Duodenal mucosa (tissue), 2 donors: ENCODE measurements at regions not wholly inside any gene's neighbourhood (a gene's known extent, or its start where the extent isn't known, plus 50 kb on each side); places are given as distances from the start of the nearest gene placed in this dataset.
"Not testable (repeated sequence)": the region's sequence is repeated elsewhere in the genome, so short reads cannot be mapped to it uniquely, and the experiment has no call there.

Experiments used
- H3K27ac ChIP-seq: one replicate; pipeline ENCODE4 v1.7.0; 2013; ENCODE audit warnings: low read depth, low read length
- H3K27me3 ChIP-seq, 2 donors: one replicate each; pipeline ENCODE4 v1.7.0; 2013; ENCODE audit warnings: low read length in 2 of 2, control low read depth in 1 of 2; ENCODE audit not compliant: insufficient read depth in 2 of 2, control insufficient read depth in 1 of 2
- H3K36me3 ChIP-seq, 2 donors: one replicate each; pipeline ENCODE4 v1.7.0; 2013; ENCODE audit warnings: low read length in 2 of 2, control low read depth in 1 of 2; ENCODE audit not compliant: insufficient read depth in 2 of 2, control insufficient read depth in 1 of 2
- H3K4me1 ChIP-seq, 2 donors: one replicate each; pipeline ENCODE4 v1.7.0; 2013; ENCODE audit warnings: low read length in 2 of 2, control low read depth in 1 of 2; ENCODE audit not compliant: insufficient read depth in 2 of 2, control insufficient read depth in 1 of 2
- H3K4me3 ChIP-seq, 2 donors: one replicate each; pipeline ENCODE4 v1.7.0; 2013; ENCODE audit warnings: low read length in 2 of 2, low read depth in 1 of 2
- H3K9ac ChIP-seq, 2 donors: one replicate each; pipeline ENCODE4 v1.7.0; 2013; ENCODE audit warnings: low read length in 2 of 2, low read depth in 1 of 2
- H3K9me3 ChIP-seq, 2 donors: one replicate each; pipeline ENCODE4 v1.7.0; 2013; ENCODE audit warnings: low read length in 2 of 2, control low read depth in 1 of 2; ENCODE audit not compliant: control insufficient read depth in 1 of 2

DNA sequence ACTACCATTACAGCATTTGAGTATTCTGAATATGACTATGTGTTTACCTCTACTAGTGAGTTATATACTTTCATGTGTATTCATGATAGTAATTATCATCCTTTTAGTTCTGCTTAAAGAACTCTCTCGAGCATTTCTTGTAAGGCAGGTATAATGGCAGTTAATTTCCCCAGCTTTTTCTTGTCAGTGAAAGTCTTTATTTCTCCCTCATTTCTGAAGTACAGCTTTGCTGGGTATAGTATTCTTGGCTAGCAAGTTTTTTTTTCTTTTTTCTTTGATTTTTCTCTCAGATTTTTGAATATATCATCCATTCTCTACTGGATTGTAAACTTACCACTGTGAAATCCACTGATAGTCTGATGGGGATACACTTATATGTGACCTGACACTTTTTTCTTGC is 165.9 kb upstream of the ARHGAP5 start:
- no peaks in the 10 kb centered on the region for H3K36me3 ChIP-seq
- H3K27me3 ChIP-seq: no peaks in the 10 kb centered on the region
- H3K9ac ChIP-seq: no peak overlapping the region
- H3K9me3 ChIP-seq: peaks cover 8 to 15% of the 10 kb centered on the region in 2 donors
- H3K4me1 ChIP-seq: no peaks in the 10 kb centered on the region
- no peak overlapping the region for H3K4me3 ChIP-seq
- no peak overlapping the region for H3K27ac ChIP-seq

DNA sequence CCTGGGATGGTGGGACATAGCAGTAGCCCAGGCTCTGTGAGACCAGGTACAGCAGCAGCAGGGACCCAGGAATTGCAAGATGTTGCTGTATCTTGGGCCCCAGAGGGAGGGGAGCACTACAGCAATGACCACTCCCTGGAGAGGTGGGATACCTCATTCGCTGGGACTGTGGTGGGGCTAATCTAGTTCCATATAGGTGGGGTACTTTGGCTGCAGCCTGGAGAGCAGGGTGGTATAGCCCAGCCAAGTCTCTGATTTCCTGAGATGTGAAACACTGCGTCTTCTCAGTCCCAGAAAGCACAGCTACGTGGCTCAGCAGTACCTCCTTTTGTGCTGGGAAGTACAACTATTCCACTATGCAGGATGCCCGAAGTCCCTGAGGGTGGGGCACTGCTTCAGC is 163.7 kb upstream of the ARHGAP5 start:
- H3K9me3 ChIP-seq: peaks cover 8 to 15% of the 10 kb centered on the region in 2 donors
- H3K4me3 ChIP-seq: no peak overlapping the region
- H3K4me1 ChIP-seq: no peaks in the 10 kb centered on the region
- no peaks in the 10 kb centered on the region for H3K36me3 ChIP-seq
- H3K27ac ChIP-seq: no peak overlapping the region
- H3K9ac ChIP-seq: no peak overlapping the region
- H3K27me3 ChIP-seq: no peaks in the 10 kb centered on the region

DNA sequence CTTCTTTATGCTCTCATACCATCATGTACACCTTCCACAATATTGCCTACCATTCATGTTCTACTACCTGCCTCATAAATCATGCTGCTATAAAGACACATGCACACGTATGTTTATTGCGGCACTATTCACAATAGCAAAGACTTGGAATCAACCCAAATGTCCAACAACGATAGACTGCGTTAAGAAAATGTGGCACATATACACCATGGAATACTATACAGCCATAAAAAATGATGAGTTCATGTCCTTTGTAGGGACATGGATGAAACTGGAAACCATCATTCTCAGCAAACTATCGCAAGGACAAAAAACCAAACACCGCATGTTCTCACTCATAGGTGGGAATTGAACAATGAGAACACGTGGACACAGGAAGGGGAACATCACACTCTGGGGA is 158.8 kb upstream of the ARHGAP5 start:
- not testable (repeated sequence) for H3K27me3 ChIP-seq, H3K4me1 ChIP-seq, H3K27ac ChIP-seq, H3K9ac ChIP-seq, H3K4me3 ChIP-seq, H3K36me3 ChIP-seq, H3K9me3 ChIP-seq

- no peaks in the 10 kb centered on the region for H3K9me3 ChIP-seq
- no peak overlapping the region for H3K27ac ChIP-seq
- H3K36me3 ChIP-seq: no peaks in the 10 kb centered on the region
These were observed 157.1 kb upstream of the ARHGAP5 start for GRCh38 chr14:31920001-31920400.

DNA sequence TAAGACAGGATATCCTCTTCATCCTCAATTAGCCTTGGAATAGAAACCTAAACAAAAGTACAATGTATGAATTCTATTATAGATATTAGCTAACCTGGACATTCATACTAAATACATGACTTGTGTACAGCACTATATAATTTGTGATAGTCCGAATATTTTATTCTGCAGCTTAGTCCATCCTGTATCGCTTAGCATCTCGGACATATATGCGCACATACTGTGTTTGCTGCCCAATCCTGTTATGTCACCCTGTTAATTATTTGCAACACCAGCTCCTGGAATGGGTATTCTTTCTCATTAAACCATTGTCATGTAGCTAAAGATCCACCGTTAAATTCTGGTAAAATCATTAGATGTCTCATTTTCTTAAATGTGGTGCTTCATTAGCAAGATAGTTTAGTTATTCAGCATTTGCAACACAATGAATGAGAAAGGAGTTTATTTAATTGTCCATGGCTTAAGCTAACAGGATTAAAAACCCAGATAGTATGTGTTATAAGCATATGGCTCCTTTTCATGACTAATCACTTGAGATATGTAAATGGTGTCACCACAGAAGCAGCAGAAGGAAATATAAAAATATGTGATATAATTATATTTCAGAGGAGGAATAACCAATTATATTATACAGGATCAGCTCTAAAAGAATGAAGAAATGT is 156.0 kb upstream of the ARHGAP5 start:
- Histone ChIP-seq H3K4me1 (no peaks in the 10 kb centered on the region), H3K9me3 (no peaks in the 10 kb centered on the region), H3K4me3 (no peak overlapping the region), H3K27ac (no peak overlapping the region), H3K9ac (no peak overlapping the region), H3K27me3 (no peaks in the 10 kb centered on the region), H3K36me3 (no peaks in the 10 kb centered on the region)

More at GRCh38 chr14:31920001-31920400, 157.1 kb upstream of the ARHGAP5 start:
- no peaks in the 10 kb centered on the region for H3K27me3 ChIP-seq
- no peak overlapping the region for H3K4me3 ChIP-seq
- H3K9ac ChIP-seq: no peak overlapping the region
- H3K4me1 ChIP-seq: no peaks in the 10 kb centered on the region

DNA sequence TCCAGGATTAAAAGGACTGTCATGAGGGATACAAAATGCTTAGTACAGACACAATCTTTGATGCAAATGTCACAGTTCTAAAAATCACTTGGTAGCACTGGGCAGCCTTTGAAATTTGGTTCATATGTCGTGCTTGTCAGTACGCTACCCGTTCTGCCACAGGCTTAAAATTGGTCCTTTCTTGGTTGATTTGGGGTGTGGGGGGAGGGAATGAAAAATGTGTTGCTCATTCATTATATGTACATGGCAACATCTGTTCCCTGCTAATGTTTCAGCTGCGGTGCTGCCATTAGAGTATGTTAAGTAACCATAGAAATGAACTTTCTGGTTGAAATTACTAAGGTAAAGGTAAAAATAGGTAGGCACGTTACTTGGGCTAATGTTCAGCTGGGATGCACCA is 155.4 kb upstream of the ARHGAP5 start:
- no peak overlapping the region for H3K27ac ChIP-seq
- H3K9me3 ChIP-seq: no peaks in the 10 kb centered on the region

GRCh38 chr14:31926123-31926522 is 151.0 kb upstream of the ARHGAP5 start:
- peaks cover 0 to 3% of the 10 kb centered on the region in 2 donors for H3K4me1 ChIP-seq
- H3K27me3 ChIP-seq: no peaks in the 10 kb centered on the region
- no peak overlapping the region for H3K9ac ChIP-seq
- no peak overlapping the region for H3K4me3 ChIP-seq
- H3K27ac ChIP-seq: no peak overlapping the region
- no peaks in the 10 kb centered on the region for H3K9me3 ChIP-seq
- H3K36me3 ChIP-seq: no peaks in the 10 kb centered on the region

More for the DNA sequence above, 155.4 kb upstream of the ARHGAP5 start:
- H3K4me1 ChIP-seq: peaks cover 0 to 3% of the 10 kb centered on the region in 2 donors
- no peak overlapping the region for H3K4me3 ChIP-seq
- no peak overlapping the region for H3K9ac ChIP-seq
- H3K36me3 ChIP-seq: no peaks in the 10 kb centered on the region
- no peaks in the 10 kb centered on the region for H3K27me3 ChIP-seq

GRCh38 chr14:31926652-31927347 is 150.3 kb upstream of the ARHGAP5 start:
- Histone ChIP-seq H3K4me1 (peaks cover 0 to 3% of the 10 kb centered on the region in 2 donors), H3K27me3 (no peaks in the 10 kb centered on the region), H3K9ac (no peak overlapping the region), H3K9me3 (no peaks in the 10 kb centered on the region), H3K27ac (peak overlapping the region; percentile 33), H3K4me3 (no peak overlapping the region), H3K36me3 (no peaks in the 10 kb centered on the region)

DNA sequence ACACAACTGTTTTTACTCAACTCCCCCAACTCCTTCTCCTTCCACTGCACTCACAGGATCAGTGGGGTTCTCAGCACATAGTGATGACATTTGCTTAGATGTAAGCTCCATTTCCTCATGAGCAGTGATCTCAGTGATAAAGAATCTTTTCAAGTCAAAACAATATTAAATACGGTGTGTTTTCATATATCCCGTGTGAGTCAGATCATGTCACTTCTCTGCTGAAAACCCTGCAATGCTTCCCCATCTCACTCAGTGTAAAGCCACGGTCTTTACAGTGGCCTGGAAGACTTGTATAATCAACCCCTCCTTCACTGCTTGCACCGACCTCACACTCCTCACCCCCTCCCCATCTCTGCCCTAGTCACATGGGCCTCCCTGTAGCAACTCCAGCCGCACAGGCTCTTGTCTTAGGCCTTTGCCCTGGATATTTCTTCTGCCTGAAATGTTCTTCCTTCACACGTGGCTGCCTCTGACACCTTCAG is 149.7 kb upstream of the ARHGAP5 start:
- Histone ChIP-seq H3K27ac (peak overlapping the region; percentile 33), H3K4me3 (no peak overlapping the region), H3K9me3 (no peaks in the 10 kb centered on the region), H3K9ac (no peak overlapping the region), H3K4me1 (peaks cover 0 to 3% of the 10 kb centered on the region in 2 donors), H3K36me3 (no peaks in the 10 kb centered on the region), H3K27me3 (no peaks in the 10 kb centered on the region)

DNA sequence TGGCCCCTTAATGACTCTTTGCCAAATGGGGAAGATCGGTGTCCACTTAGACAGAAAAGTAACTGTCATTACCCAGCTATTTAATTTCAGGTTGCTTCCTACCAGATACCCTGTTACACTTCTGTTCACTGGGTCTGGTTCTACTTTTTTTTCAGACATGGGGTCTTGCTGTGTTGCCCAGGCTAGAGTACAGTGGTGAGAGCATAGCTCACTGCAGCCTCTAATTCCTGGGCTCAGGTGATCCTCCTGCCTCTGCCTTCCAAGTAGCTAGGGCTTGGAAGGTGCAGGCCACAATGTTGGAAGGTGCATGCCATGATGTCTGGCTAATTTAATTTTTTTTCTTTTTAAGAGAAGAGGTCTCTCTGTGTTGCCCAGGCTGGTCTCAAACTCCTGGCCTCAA is 147.0 kb upstream of the ARHGAP5 start:
- Histone ChIP-seq H3K4me1 (peaks cover 5 to 11% of the 10 kb centered on the region in 2 donors), H3K27ac (no peak overlapping the region), H3K9me3 (no peaks in the 10 kb centered on the region), H3K4me3 (no peak overlapping the region), H3K27me3 (no peaks in the 10 kb centered on the region), H3K9ac (no peak overlapping the region), H3K36me3 (no peaks in the 10 kb centered on the region)
